ENCODE measurements at regions not wholly inside any gene's neighbourhood (a gene's known extent, or its start where the extent isn't known, plus 50 kb on each side); places are given as distances from the start of the nearest gene placed in this dataset.

DNA sequence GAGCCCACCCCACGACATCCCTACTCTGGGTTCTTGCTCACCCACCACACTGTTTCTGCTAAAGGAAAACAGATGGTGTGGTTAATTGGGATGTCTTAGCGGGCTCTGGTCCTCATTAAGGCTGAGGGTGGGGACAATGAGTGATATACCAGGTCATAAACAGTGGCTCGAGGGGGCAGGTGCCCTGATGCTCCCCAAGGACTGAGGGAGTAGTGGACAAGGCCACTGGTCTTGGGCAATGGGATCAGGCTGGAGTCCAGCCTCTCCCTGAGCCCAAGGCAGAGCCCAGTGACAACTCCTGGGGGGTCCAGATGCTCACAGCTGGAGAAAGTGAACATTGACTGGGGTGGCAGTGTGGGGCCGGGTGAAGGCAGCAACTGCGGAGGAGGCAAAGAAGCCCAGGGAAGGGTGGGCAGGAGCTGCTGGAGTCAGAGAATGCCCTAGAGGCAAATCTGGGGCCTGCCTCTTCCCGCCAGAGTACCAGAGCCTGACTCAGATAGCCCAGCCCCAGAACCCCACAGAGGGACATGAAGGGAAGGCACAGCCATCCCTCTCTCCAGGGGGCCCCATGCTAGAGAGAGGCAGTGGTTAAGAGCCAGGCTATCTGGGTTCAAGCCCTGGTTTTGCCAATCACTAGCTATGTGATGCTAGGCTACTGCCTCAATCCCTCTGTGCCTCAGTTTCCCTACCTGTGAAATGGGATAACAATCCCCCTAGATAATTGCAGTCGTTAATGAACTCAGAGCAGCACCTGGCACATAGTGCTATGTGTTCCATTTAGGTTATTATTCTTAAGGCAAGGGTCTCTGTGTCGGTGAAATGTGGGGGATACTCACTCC lies 72.3 kb downstream of the MRPL14 start:
- CTCF ChIA-PET = interaction anchor here (1.4 kb wide), 1 partner anchor 20 kb away, joined by 3 read pairs; no protein-coding TSS in a partner anchor
- no peak overlapping the region for H3K4me3 Mint-ChIP-seq
- H3K4me2 ChIP-seq (replicated peaks; ENCODE audit: low read depth, low read length, poor library complexity, severe bottlenecking) = no peak overlapping the region

More for the DNA sequence above, 72.3 kb downstream of the MRPL14 start:
- no peak for ATAC-seq (ENCODE audit: low read depth)
- Mint-ChIP-seq H3K27ac (no peak overlapping the region), H3K9me3 (ENCODE audit: insufficient read depth) (peaks cover 1% of the 10 kb centered on the region), H3K4me1 (no peaks in the 10 kb centered on the region), H3K27me3 (peaks cover 27% of the 10 kb centered on the region)
- POLR2A ChIA-PET = no interaction called here
- H3K4me3 ChIP-seq (ENCODE audit: control extremely low read depth in 1 of 5, extremely low read depth in 1 of 5, insufficient read depth in 1 of 5, low read depth in 2 of 5, low read length in 4 of 5) = no peak overlapping the region
- H4K20me1 ChIP-seq (ENCODE audit: control insufficient read depth, insufficient read depth, low read length, poor library complexity, severe bottlenecking) = no peaks in the 10 kb centered on the region
- H2AFZ ChIP-seq (ENCODE audit: insufficient read depth, low read depth, low read length, poor library complexity, severe bottlenecking) = no peak overlapping the region
- no peak for TF ChIP-seq EZH2 (IDR thresholded peaks at IDR 0.05; ENCODE audit: borderline replicate concordance, insufficient read depth, low read depth, low read length, poor library complexity, severe bottlenecking)
- TF ChIP-seq, protein P1, sequence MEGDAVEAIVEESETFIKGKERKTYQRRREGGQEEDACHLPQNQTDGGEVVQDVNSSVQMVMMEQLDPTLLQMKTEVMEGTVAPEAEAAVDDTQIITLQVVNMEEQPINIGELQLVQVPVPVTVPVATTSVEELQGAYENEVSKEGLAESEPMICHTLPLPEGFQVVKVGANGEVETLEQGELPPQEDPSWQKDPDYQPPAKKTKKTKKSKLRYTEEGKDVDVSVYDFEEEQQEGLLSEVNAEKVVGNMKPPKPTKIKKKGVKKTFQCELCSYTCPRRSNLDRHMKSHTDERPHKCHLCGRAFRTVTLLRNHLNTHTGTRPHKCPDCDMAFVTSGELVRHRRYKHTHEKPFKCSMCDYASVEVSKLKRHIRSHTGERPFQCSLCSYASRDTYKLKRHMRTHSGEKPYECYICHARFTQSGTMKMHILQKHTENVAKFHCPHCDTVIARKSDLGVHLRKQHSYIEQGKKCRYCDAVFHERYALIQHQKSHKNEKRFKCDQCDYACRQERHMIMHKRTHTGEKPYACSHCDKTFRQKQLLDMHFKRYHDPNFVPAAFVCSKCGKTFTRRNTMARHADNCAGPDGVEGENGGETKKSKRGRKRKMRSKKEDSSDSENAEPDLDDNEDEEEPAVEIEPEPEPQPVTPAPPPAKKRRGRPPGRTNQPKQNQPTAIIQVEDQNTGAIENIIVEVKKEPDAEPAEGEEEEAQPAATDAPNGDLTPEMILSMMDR (IDR thresholded peaks at IDR 0.05) = no peak
- no peaks in the 10 kb centered on the region for H3K36me3 ChIP-seq (replicated peaks in 1 of 2; ENCODE audit: control extremely low read depth in 1 of 2, control insufficient read depth in 1 of 2, extremely low read depth in 1 of 2, insufficient read depth in 2 of 2, low read length in 1 of 2)
- peaks cover 0 to 19% (median 2%) of the 10 kb centered on the region in 4 experiments for H3K27me3 ChIP-seq (replicated peaks in 1 of 4; ENCODE audit: control extremely low read depth in 1 of 4, control insufficient read depth in 3 of 4, insufficient read depth in 4 of 4, low read length in 3 of 4)
- H3K79me2 ChIP-seq (ENCODE audit: control insufficient read depth, insufficient read depth, low read length) = no peaks in the 10 kb centered on the region
- 73% methylated on average over 4 of the region's 8 CpGs for WGBS (ENCODE audit: insufficient coverage)
- H3K9ac ChIP-seq (ENCODE audit: low read length) = no peak overlapping the region
- H3K4me1 ChIP-seq (ENCODE audit: control insufficient read depth in 2 of 2, insufficient read depth in 2 of 2, low read length in 2 of 2) = no peaks in the 10 kb centered on the region
- no peak for DNase-seq
- intact Hi-C loops (cut with micrococcal nuclease) = no loop called here
- no peak overlapping the region for H3K27ac ChIP-seq (ENCODE audit: low read length in 2 of 2)
- H3K9me3 ChIP-seq (ENCODE audit: control extremely low read depth in 1 of 3, control insufficient read depth in 2 of 3, insufficient read depth in 1 of 3, low read length in 2 of 3) = peaks cover 0 to 17% (median 4%) of the 10 kb centered on the region in 3 donors

All from B cell (primary cell).